MM.1S (cell line): ENCODE measurements at regions not wholly inside any gene's neighbourhood (a gene's known extent, or its start where the extent isn't known, plus 50 kb on each side); places are given as distances from the start of the nearest gene placed in this dataset.

Source experiments
- DNase-seq: peaks from one replicate; pipeline ENCODE4 v3.0.0-alpha.2; 2015
- H2AFZ ChIP-seq: fragments of 300-600 bp; sonication (generic); 2 replicates; pipeline ENCODE4 v1.6.0; 2016; ENCODE audit warnings: antibody characterized with exemption, low read length
- H3F3A ChIP-seq: fragments of 300-600 bp; sonication (generic); 2 replicates; pipeline ENCODE4 v1.6.1; 2016; ENCODE audit warnings: mild to moderate bottlenecking, antibody characterized with exemption, low read length, moderate library complexity, mixed read lengths; ENCODE audit not compliant: insufficient read depth
- H3K27ac ChIP-seq: fragments of 300-600 bp; sonication (generic); 2 replicates; pipeline ENCODE4 v1.5.1; 2016; ENCODE audit warnings: mild to moderate bottlenecking, low read length
- H3K27me3 ChIP-seq: fragments of 300-600 bp; sonication (generic); replicated peaks from 2 replicates; pipeline ENCODE4 v1.6.0; 2016; ENCODE audit warnings: low read length; ENCODE audit not compliant: insufficient read depth
- H3K36me3 ChIP-seq: fragments of 300-600 bp; sonication (generic); replicated peaks from 2 replicates; pipeline ENCODE4 v1.6.1; 2016; ENCODE audit warnings: mild to moderate bottlenecking, low read length, mixed read lengths; ENCODE audit not compliant: insufficient read depth
- H3K4me1 ChIP-seq: fragments of 300-600 bp; sonication (generic); 2 replicates; pipeline ENCODE4 v1.6.1; 2016; ENCODE audit warnings: low read length, mixed read lengths
- H3K4me2 ChIP-seq: fragments of 300-600 bp; sonication (generic); 2 replicates; pipeline ENCODE4 v1.6.0; 2016; ENCODE audit warnings: low read depth, low read length
- H3K4me3 ChIP-seq: fragments of 300-600 bp; sonication (generic); 2 replicates; pipeline ENCODE4 v1.5.1; 2016; ENCODE audit warnings: low read length, mixed read lengths
- H3K79me2 ChIP-seq: fragments of 300-600 bp; sonication (generic); 2 replicates; pipeline ENCODE4 v1.6.1; 2016; ENCODE audit warnings: mixed run types, low read length, mixed read lengths
- H3K9ac ChIP-seq: fragments of 300-600 bp; sonication (generic); 2 replicates; pipeline ENCODE4 v1.6.1; 2016; ENCODE audit warnings: low read length, mixed read lengths
- H3K9me2 ChIP-seq: fragments of 300-600 bp; sonication (generic); replicated peaks from 2 replicates; pipeline ENCODE4 v1.6.1; 2016; ENCODE audit warnings: mild to moderate bottlenecking, low read length, mixed read lengths; ENCODE audit not compliant: insufficient read depth
- H3K9me3 ChIP-seq: fragments of 300-600 bp; sonication (generic); replicated peaks from 2 replicates; pipeline ENCODE4 v1.6.1; 2016; ENCODE audit warnings: mild to moderate bottlenecking, low read length, mixed read lengths; ENCODE audit not compliant: insufficient read depth
- H4K20me1 ChIP-seq: fragments of 300-600 bp; sonication (generic); 2 replicates; pipeline ENCODE4 v1.6.1; 2016; ENCODE audit warnings: mild to moderate bottlenecking, low read length, moderate library complexity, mixed read lengths; ENCODE audit not compliant: insufficient read depth
- CTCF ChIP-seq: fragments of 300-600 bp; sonication (generic); IDR thresholded peaks from 2 replicates; pipeline ENCODE4 v1.5.1; 2016; ENCODE audit warnings: antibody characterized with exemption, low read length, mixed read lengths
- EZH2 ChIP-seq: fragments of 300-600 bp; sonication (generic); optimal IDR thresholded peaks from 2 replicates; pipeline ENCODE3; 2017; ENCODE audit warnings: low read depth, mild to moderate bottlenecking, antibody characterized with exemption, low read length, mixed read lengths
- EZH2phosphoT487 ChIP-seq: fragments of 300-600 bp; sonication (generic); IDR thresholded peaks from 2 replicates; pipeline ENCODE4 v1.6.1; 2018; ENCODE audit warnings: antibody characterized with exemption, low read length

DNA sequence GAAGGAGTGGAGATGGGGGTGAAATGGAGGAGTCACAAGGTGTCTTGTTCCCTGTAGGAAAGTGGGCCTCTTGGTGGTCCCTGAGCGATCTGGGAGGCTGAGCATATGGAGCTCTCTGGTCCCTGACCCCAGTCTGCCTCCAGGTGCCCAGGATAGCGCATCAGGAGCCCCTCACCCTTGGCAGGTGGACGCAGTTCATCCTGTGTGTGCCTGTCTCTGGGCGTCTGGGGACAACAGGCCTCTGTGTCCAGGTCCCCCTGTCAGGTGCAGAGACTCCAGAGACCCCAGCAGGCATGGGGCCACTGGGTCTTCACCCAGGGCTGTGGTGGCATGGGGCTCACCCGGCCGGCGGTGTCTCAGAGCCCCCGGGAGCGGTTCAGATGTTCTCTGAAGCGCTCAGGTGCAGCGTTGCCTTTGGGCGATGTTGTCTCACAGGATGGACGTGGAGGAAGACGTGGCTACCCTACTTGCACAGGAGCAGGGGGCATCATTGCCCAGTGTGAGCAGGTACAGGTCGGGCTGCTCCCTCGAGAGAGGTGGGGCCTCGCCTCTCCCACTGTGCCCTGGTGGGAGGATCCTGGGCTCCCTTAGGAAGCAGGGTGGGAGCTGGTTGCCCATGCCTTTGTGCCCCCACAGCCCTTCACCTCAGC is 58.1 kb upstream of the TPM4 start:
- Histone ChIP-seq H3K4me3 (no peak overlapping the region), H3K9me3 (no peaks in the 10 kb centered on the region), H3F3A (no peaks in the 10 kb centered on the region), H2AFZ (no peak overlapping the region), H3K9ac (no peak overlapping the region), H3K27me3 (peaks cover 43% of the 10 kb centered on the region), H3K79me2 (no peaks in the 10 kb centered on the region), H3K4me1 (no peaks in the 10 kb centered on the region), H3K27ac (no peak overlapping the region), H3K4me2 (no peak overlapping the region), H3K9me2 (no peaks in the 10 kb centered on the region), H3K36me3 (no peaks in the 10 kb centered on the region), H4K20me1 (no peaks in the 10 kb centered on the region)
- TF ChIP-seq EZH2phosphoT487 (no peak), EZH2 (no peak), CTCF (no peak)
- DNase-seq, result no peak

- no peaks in the 10 kb centered on the region for H3K36me3 ChIP-seq
- no peak overlapping the region for H3K27ac ChIP-seq
- no peak overlapping the region for H3K4me2 ChIP-seq
- no peak for TF ChIP-seq CTCF
- TF ChIP-seq EZH2phosphoT487, result no peak
- TF ChIP-seq EZH2, result no peak
- H3K27me3 ChIP-seq, result peaks cover 49% of the 10 kb centered on the region
- H2AFZ ChIP-seq, result no peak overlapping the region
- no peaks in the 10 kb centered on the region for H3K79me2 ChIP-seq
- no peak for DNase-seq
- H3F3A ChIP-seq, result no peaks in the 10 kb centered on the region
- no peaks in the 10 kb centered on the region for H3K9me3 ChIP-seq
- no peaks in the 10 kb centered on the region for H4K20me1 ChIP-seq
- no peak overlapping the region for H3K4me3 ChIP-seq
- no peaks in the 10 kb centered on the region for H3K9me2 ChIP-seq
- H3K4me1 ChIP-seq, result no peaks in the 10 kb centered on the region
- H3K9ac ChIP-seq, result no peak overlapping the region
These were observed 57.3 kb upstream of the TPM4 start for GRCh38 chr19:16018801-16019551.

- no peak for DNase-seq
- no peaks in the 10 kb centered on the region for H4K20me1 ChIP-seq
- no peaks in the 10 kb centered on the region for H3K36me3 ChIP-seq
- H3K4me3 ChIP-seq, result no peak overlapping the region
- TF ChIP-seq CTCF (no peak), EZH2phosphoT487 (no peak), EZH2 (no peak)
- no peaks in the 10 kb centered on the region for H3K4me1 ChIP-seq
- no peaks in the 10 kb centered on the region for H3F3A ChIP-seq
- peaks cover 56% of the 10 kb centered on the region for H3K27me3 ChIP-seq
- H3K4me2 ChIP-seq, result no peak overlapping the region
- no peaks in the 10 kb centered on the region for H3K9me2 ChIP-seq
- H3K9me3 ChIP-seq, result no peaks in the 10 kb centered on the region
- H3K27ac ChIP-seq, result no peak overlapping the region
- no peak overlapping the region for H2AFZ ChIP-seq
- no peak overlapping the region for H3K9ac ChIP-seq
- no peaks in the 10 kb centered on the region for H3K79me2 ChIP-seq
These were observed 56.4 kb upstream of the TPM4 start for GRCh38 chr19:16019691-16020448.
